ENCODE measurements at regions not wholly inside any gene's neighbourhood (a gene's known extent, or its start where the extent isn't known, plus 50 kb on each side); places are given as distances from the start of the nearest gene placed in this dataset.

DNA sequence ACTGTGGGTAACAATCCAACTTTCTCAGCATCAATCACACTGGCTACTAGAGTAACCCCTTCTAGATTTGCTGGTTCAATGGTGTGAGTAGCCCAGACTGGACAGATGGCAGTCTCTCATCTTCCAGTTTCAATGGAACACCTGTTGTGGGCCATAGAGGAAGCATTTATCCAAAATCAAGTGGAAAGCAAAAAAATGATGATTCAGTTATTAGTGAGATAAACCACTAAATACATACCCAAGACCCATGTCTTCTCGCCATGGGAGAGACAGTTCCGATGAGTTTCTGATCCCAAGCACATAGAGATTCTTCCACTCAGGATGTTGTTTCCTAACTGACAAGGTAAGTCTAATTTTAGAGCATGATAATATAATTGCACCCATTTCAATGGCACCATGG lies 194.0 kb downstream of the IRS1 start:
- TF ChIP-seq, protein P1, sequence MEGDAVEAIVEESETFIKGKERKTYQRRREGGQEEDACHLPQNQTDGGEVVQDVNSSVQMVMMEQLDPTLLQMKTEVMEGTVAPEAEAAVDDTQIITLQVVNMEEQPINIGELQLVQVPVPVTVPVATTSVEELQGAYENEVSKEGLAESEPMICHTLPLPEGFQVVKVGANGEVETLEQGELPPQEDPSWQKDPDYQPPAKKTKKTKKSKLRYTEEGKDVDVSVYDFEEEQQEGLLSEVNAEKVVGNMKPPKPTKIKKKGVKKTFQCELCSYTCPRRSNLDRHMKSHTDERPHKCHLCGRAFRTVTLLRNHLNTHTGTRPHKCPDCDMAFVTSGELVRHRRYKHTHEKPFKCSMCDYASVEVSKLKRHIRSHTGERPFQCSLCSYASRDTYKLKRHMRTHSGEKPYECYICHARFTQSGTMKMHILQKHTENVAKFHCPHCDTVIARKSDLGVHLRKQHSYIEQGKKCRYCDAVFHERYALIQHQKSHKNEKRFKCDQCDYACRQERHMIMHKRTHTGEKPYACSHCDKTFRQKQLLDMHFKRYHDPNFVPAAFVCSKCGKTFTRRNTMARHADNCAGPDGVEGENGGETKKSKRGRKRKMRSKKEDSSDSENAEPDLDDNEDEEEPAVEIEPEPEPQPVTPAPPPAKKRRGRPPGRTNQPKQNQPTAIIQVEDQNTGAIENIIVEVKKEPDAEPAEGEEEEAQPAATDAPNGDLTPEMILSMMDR (IDR thresholded peaks at IDR 0.05) = no peak
- no peak for TF ChIP-seq SMC3 (IDR thresholded peaks at IDR 0.05)

Measured in A549 (cell line).